CD14-positive monocyte (primary cell): ENCODE measurements at regions not wholly inside any gene's neighbourhood (a gene's known extent, or its start where the extent isn't known, plus 50 kb on each side); places are given as distances from the start of the nearest gene placed in this dataset.

Experiments
- DNase-seq, 3 donors: peaks; one replicate each; pipeline ENCODE4 v3.0.0-alpha.2; 2011 to 2022
- H2AFZ ChIP-seq: 2 replicates; pipeline ENCODE4 v1.6.0; 2012; ENCODE audit warnings: mild to moderate bottlenecking, low read depth, low read length, inconsistent platforms; ENCODE audit not compliant: insufficient read depth, poor library complexity, severe bottlenecking
- H3K27ac ChIP-seq, 2 donors: 1 replicate in 1 of 2; 2 replicates in 1 of 2; pipeline ENCODE4 v1.5.1; 2012 to 2013; ENCODE audit warnings: low read length in 2 of 2, control low read depth in 1 of 2, inconsistent platforms in 1 of 2, low read depth in 1 of 2, mild to moderate bottlenecking in 1 of 2
- H3K27me3 ChIP-seq, 2 donors: one replicate each; pipeline versions ENCODE4 v1.6.0 to v1.6.1; 2011 to 2013; ENCODE audit warnings: low read length in 2 of 2; ENCODE audit not compliant: control insufficient read depth in 2 of 2, insufficient read depth in 2 of 2
- H3K36me3 ChIP-seq, 2 donors: replicated peaks in 1 of 2; 1 replicate in 1 of 2; 2 replicates in 1 of 2; pipeline versions ENCODE4 v1.5.1 to v1.6.1; 2012 to 2013; ENCODE audit warnings: low read length in 2 of 2, control low read depth in 1 of 2, inconsistent platforms in 1 of 2, mild to moderate bottlenecking in 1 of 2; ENCODE audit not compliant: insufficient read depth in 2 of 2, control insufficient read depth in 1 of 2
- H3K4me1 ChIP-seq, 2 donors: 1 replicate in 1 of 2; 2 replicates in 1 of 2; pipeline versions ENCODE4 v1.5.1 to v1.6.1; 2012 to 2013; ENCODE audit warnings: low read length in 2 of 2, control low read depth in 1 of 2, inconsistent platforms in 1 of 2, mild to moderate bottlenecking in 1 of 2, moderate library complexity in 1 of 2; ENCODE audit not compliant: insufficient read depth in 2 of 2, control insufficient read depth in 1 of 2
- H3K4me2 ChIP-seq: replicated peaks from 2 replicates; pipeline ENCODE3; 2012; ENCODE audit warnings: low read length, moderate library complexity, mild to moderate bottlenecking; ENCODE audit not compliant: poor library complexity, severe bottlenecking; ENCODE audit errors: extremely low read depth
- H3K4me3 ChIP-seq, 3 experiments: fragments of 200-600 bp in 1 of 3; sonication (generic) in 1 of 3; replicated peaks in 1 of 3; 1 replicate in 2 of 3; 2 replicates in 1 of 3; pipeline ENCODE4 v1.5.1; 2011 to 2013; ENCODE audit warnings: low read length in 3 of 3, mild to moderate bottlenecking in 3 of 3, control low read depth in 2 of 3, low read depth in 2 of 3, inconsistent platforms in 1 of 3, moderate library complexity in 1 of 3
- H3K79me2 ChIP-seq: 2 replicates; pipeline ENCODE4 v1.6.0; 2012; ENCODE audit warnings: mild to moderate bottlenecking, control low read depth, inconsistent platforms, low read length, moderate library complexity; ENCODE audit not compliant: insufficient read depth
- H3K9ac ChIP-seq: 2 replicates; pipeline ENCODE4 v1.6.0; 2017; ENCODE audit warnings: low read length, mild to moderate bottlenecking; ENCODE audit not compliant: insufficient read depth, poor library complexity, severe bottlenecking
- H3K9me3 ChIP-seq, 2 donors: replicated peaks in 1 of 2; 1 replicate in 1 of 2; 2 replicates in 1 of 2; pipeline versions ENCODE4 v1.5.1 to v1.6.1; 2012 to 2013; ENCODE audit warnings: low read length in 2 of 2, control low read depth in 1 of 2; ENCODE audit not compliant: control insufficient read depth in 1 of 2, insufficient read depth in 1 of 2
- H4K20me1 ChIP-seq: 2 replicates; pipeline ENCODE4 v1.6.0; 2012; ENCODE audit warnings: mild to moderate bottlenecking, low read length, control low read depth, moderate library complexity; ENCODE audit not compliant: insufficient read depth
- H3K27ac Mint-ChIP-seq, 7 donors: one replicate each; pipeline ENCODE4 v1.8.0; 2020; ENCODE audit warnings: mild to moderate bottlenecking in 7 of 7, mixed read lengths in 7 of 7, moderate library complexity in 6 of 7, inconsistent platforms in 2 of 7
- H3K27me3 Mint-ChIP-seq, 3 donors: one replicate each; pipeline ENCODE4 v1.8.0; 2021 to 2022; ENCODE audit warnings: low read depth in 3 of 3, mild to moderate bottlenecking in 3 of 3, mixed read lengths in 3 of 3, moderate library complexity in 3 of 3, inconsistent platforms in 1 of 3
- H3K36me3 Mint-ChIP-seq, 2 donors: one replicate each; pipeline ENCODE4 v1.8.0; 2020; ENCODE audit warnings: mixed read lengths in 2 of 2, inconsistent platforms in 1 of 2, mild to moderate bottlenecking in 1 of 2
- H3K4me1 Mint-ChIP-seq: one replicate; pipeline ENCODE4 v1.8.0; 2020; ENCODE audit warnings: mild to moderate bottlenecking, mixed read lengths
- H3K4me3 Mint-ChIP-seq, 2 donors: one replicate each; pipeline ENCODE4 v1.8.0; 2020; ENCODE audit warnings: mild to moderate bottlenecking in 2 of 2, mixed read lengths in 2 of 2, moderate library complexity in 1 of 2
- H3K9me3 Mint-ChIP-seq, 7 donors: one replicate each; pipeline ENCODE4 v1.8.0; 2020 to 2022; ENCODE audit warnings: mixed read lengths in 7 of 7, mild to moderate bottlenecking in 6 of 7, moderate library complexity in 6 of 7, inconsistent platforms in 2 of 7
- WGBS: methylation state at CpG from one replicate; pipeline ENCODE4 v1.1.5; 2013; ENCODE audit warnings: missing lambda C conversion rate; ENCODE audit not compliant: insufficient coverage; 5-methylcytosine and 5-hydroxymethylcytosine counted together
- intact Hi-C, 2 donors: fragments of 100-400 bp; cut with micrococcal nuclease; formaldehyde crosslinking; loops; one replicate each; pipeline versions ENCODE4 v1.15.0 to v1.15.1; 2023
- TF ChIP-seq, protein P1 (sequence below): fragments of 200-600 bp; IDR thresholded peaks from one replicate; pipeline ENCODE4 v1.8.0; 2022; ENCODE audit warnings: antibody characterized with exemption, mild to moderate bottlenecking

DNA sequence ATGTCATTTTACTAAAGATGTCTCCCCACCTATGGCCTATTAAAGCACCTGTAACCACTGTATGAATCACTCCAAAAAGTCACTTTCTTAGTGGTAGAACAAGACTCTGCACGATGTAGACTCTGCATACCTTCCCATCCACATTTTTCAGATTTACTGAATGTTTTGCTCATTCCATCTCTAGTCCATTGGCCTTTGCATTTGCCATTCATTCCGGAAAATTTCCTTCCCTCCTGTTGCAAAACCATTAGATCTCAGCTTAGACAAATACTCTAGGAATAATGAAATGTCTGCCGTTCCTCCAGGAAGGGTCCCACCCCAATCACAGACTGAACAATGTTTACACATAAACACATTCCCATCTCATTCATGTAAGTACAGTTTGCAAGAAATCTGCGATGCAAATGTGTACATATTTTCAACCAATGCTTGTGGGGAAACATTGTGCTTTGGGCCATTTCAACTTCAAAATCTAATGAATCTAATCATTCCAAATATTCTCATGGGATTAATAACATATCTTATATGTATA is 146.3 kb upstream of the XYLT1 start:
- Mint-ChIP-seq H3K36me3 (no peaks in the 10 kb centered on the region), H3K27me3 (peaks cover 1 to 4% (median 2%) of the 10 kb centered on the region in 3 donors), H3K9me3 (peaks cover 0 to 5% (median 0%) of the 10 kb centered on the region in 7 donors), H3K4me3 (no peak overlapping the region), H3K27ac (no peak overlapping the region), H3K4me1 (no peaks in the 10 kb centered on the region)
- WGBS, result 100% methylated on average over 3 of the region's 4 CpGs
- H3K27me3 ChIP-seq, result no peaks in the 10 kb centered on the region
- TF ChIP-seq, protein P1, sequence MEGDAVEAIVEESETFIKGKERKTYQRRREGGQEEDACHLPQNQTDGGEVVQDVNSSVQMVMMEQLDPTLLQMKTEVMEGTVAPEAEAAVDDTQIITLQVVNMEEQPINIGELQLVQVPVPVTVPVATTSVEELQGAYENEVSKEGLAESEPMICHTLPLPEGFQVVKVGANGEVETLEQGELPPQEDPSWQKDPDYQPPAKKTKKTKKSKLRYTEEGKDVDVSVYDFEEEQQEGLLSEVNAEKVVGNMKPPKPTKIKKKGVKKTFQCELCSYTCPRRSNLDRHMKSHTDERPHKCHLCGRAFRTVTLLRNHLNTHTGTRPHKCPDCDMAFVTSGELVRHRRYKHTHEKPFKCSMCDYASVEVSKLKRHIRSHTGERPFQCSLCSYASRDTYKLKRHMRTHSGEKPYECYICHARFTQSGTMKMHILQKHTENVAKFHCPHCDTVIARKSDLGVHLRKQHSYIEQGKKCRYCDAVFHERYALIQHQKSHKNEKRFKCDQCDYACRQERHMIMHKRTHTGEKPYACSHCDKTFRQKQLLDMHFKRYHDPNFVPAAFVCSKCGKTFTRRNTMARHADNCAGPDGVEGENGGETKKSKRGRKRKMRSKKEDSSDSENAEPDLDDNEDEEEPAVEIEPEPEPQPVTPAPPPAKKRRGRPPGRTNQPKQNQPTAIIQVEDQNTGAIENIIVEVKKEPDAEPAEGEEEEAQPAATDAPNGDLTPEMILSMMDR, result no peak
- H3K4me3 ChIP-seq, result no peak overlapping the region
- no peaks in the 10 kb centered on the region for H3K4me1 ChIP-seq
- no peaks in the 10 kb centered on the region for H4K20me1 ChIP-seq
- intact Hi-C loops, result no loop called here
- no peak overlapping the region for H3K4me2 ChIP-seq
- H3K27ac ChIP-seq, result no peak overlapping the region
- DNase-seq, result no peak
- H3K9ac ChIP-seq, result no peak overlapping the region
- no peaks in the 10 kb centered on the region for H3K9me3 ChIP-seq
- no peak overlapping the region for H2AFZ ChIP-seq
- H3K36me3 ChIP-seq, result no peaks in the 10 kb centered on the region
- no peaks in the 10 kb centered on the region for H3K79me2 ChIP-seq

DNA sequence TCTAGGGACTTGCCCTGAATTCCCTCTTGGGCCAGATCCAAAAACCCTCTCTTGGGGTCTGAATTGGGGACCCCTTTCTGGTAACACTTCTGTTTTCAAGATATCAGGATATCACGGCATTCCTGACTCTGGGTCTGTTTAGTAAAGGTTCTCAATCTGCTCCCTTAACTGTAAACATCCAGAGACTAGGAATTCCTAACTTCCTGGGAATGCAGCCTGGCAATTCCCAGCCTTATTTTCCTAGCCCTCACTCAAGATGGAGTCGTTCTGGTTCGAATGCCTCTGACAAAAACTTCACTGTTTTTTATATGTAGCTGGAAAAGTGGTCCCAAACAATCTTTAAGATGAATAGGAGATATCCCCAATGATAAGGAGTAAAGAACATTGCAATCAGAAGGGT is 141.6 kb upstream of the XYLT1 start:
- peaks cover 1 to 3% (median 2%) of the 10 kb centered on the region in 3 donors for H3K27me3 Mint-ChIP-seq
- no peaks in the 10 kb centered on the region for H3K79me2 ChIP-seq
- H3K36me3 ChIP-seq, result no peaks in the 10 kb centered on the region
- H3K4me3 Mint-ChIP-seq, result no peak overlapping the region
- no peaks in the 10 kb centered on the region for H3K4me1 ChIP-seq
- H3K9ac ChIP-seq, result no peak overlapping the region
- no peak overlapping the region for H2AFZ ChIP-seq
- no peaks in the 10 kb centered on the region for H3K9me3 ChIP-seq
- no peaks in the 10 kb centered on the region for H3K27me3 ChIP-seq
- no peaks in the 10 kb centered on the region for H3K36me3 Mint-ChIP-seq
- DNase-seq, result no peak
- TF ChIP-seq, protein P1, result no peak
- WGBS, result 100% methylated on average over 1 of the region's 3 CpGs
- H3K4me2 ChIP-seq, result no peak overlapping the region
- no peak overlapping the region for H3K27ac ChIP-seq
- no peak overlapping the region for H3K4me3 ChIP-seq
- H3K9me3 Mint-ChIP-seq, result peaks cover 0 to 4% (median 0%) of the 10 kb centered on the region in 7 donors
- no peaks in the 10 kb centered on the region for H4K20me1 ChIP-seq
- no peak overlapping the region for H3K27ac Mint-ChIP-seq
- intact Hi-C loops, result no loop called here
- no peaks in the 10 kb centered on the region for H3K4me1 Mint-ChIP-seq
